ENCODE measurements at regions not wholly inside any gene's neighbourhood (a gene's known extent, or its start where the extent isn't known, plus 50 kb on each side); places are given as distances from the start of the nearest gene placed in this dataset.

GRCh38 chr2:220293966-220294365 lies 666.5 kb downstream of the SLC4A3 start:
- H3K9me3 ChIP-seq (ENCODE audit: low read depth): no peaks in the 10 kb centered on the region
- H3K27me3 ChIP-seq: no peaks in the 10 kb centered on the region
- DNase-seq (ENCODE audit: low read depth in 1 of 2, low spot score in 1 of 2): no peak
- H3K36me3 ChIP-seq: no peaks in the 10 kb centered on the region
- no peak overlapping the region for H3K4me3 ChIP-seq
- TF ChIP-seq, protein P1, sequence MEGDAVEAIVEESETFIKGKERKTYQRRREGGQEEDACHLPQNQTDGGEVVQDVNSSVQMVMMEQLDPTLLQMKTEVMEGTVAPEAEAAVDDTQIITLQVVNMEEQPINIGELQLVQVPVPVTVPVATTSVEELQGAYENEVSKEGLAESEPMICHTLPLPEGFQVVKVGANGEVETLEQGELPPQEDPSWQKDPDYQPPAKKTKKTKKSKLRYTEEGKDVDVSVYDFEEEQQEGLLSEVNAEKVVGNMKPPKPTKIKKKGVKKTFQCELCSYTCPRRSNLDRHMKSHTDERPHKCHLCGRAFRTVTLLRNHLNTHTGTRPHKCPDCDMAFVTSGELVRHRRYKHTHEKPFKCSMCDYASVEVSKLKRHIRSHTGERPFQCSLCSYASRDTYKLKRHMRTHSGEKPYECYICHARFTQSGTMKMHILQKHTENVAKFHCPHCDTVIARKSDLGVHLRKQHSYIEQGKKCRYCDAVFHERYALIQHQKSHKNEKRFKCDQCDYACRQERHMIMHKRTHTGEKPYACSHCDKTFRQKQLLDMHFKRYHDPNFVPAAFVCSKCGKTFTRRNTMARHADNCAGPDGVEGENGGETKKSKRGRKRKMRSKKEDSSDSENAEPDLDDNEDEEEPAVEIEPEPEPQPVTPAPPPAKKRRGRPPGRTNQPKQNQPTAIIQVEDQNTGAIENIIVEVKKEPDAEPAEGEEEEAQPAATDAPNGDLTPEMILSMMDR (IDR thresholded peaks at IDR 0.05; ENCODE audit: low read depth, low read length): no peak
- no peaks in the 10 kb centered on the region for H3K4me1 ChIP-seq (ENCODE audit: low read depth)
- H3K27ac ChIP-seq: no peak overlapping the region

DNA sequence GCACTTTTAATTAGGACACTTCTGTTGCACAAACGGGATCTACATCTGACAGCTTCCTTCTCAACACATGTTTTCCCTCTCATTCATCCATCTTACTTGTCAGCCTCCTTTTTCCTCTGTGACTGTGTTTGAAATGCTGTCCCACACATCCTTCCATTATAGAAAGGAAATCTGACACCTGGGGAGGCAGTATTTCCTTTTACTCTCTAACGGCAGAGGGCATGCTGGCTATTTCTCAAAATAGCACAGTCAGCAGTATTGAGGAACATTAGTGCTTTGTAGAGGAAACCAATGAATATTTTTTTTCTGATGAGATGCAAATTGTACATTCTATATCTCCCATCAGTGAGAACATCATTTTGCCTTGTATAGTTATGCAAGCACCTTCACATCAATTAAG lies 668.7 kb downstream of the SLC4A3 start:
- Histone ChIP-seq H3K27ac (no peak overlapping the region), H3K4me3 (no peak overlapping the region), H3K9me3 (ENCODE audit: low read depth) (no peaks in the 10 kb centered on the region), H3K27me3 (no peaks in the 10 kb centered on the region), H3K4me1 (ENCODE audit: low read depth) (no peaks in the 10 kb centered on the region), H3K36me3 (no peaks in the 10 kb centered on the region)
- TF ChIP-seq, protein P1 (IDR thresholded peaks at IDR 0.05; ENCODE audit: low read depth, low read length): no peak
- DNase-seq (ENCODE audit: low read depth in 1 of 2, low spot score in 1 of 2): peak in 1 of 2 donors; percentile 59

DNA sequence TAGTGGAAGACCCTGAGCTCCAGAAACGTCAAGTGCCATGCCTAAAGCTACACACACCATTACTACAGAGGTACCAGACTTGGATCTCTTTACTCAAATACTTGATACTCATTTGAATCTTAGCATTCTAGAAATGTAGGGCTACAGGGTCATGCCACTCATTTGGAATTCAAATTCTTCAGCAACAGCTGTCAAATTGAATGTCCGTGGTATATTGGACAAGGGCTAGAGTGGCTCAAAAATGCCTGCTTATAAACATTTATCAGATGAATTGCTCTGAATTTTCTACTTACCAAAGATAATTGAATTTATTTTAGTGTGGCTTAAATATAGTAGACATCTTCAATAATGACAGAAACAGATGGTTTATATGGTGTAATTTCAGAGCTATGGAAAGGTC lies 669.7 kb downstream of the SLC4A3 start:
- TF ChIP-seq, protein P1 (IDR thresholded peaks at IDR 0.05; ENCODE audit: low read depth, low read length): no peak
- Histone ChIP-seq H3K9me3 (ENCODE audit: low read depth) (no peaks in the 10 kb centered on the region), H3K4me1 (ENCODE audit: low read depth) (no peaks in the 10 kb centered on the region), H3K36me3 (no peaks in the 10 kb centered on the region), H3K27ac (no peak overlapping the region), H3K27me3 (no peaks in the 10 kb centered on the region), H3K4me3 (no peak overlapping the region)
- DNase-seq (ENCODE audit: low read depth in 1 of 2, low spot score in 1 of 2): no peak

DNA sequence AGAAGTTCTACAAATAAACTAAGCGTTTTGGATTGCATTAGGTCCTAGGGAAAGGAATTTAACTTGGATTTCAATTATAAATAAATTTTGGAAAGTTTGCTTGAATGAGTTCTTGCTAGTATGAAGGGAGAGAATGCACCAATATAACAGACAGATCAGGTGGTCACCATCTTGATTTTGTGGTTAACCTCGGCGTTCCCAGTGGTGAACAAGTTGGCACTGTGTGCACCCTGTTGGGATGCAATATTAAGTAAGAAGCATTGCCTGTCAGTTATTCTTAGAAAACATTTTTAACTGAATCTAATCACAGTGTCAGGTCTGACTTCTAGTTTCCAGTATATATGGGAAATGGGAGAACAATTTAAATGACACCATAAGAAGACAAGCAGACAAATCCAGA lies 673.4 kb downstream of the SLC4A3 start:
- Histone ChIP-seq H3K27me3 (no peaks in the 10 kb centered on the region), H3K4me1 (ENCODE audit: low read depth) (peaks cover 3% of the 10 kb centered on the region), H3K4me3 (no peak overlapping the region), H3K36me3 (no peaks in the 10 kb centered on the region), H3K9me3 (ENCODE audit: low read depth) (no peaks in the 10 kb centered on the region), H3K27ac (no peak overlapping the region)
- TF ChIP-seq, protein P1 (IDR thresholded peaks at IDR 0.05; ENCODE audit: low read depth, low read length): no peak
- no peak for DNase-seq (ENCODE audit: low read depth in 1 of 2, low spot score in 1 of 2)

DNA sequence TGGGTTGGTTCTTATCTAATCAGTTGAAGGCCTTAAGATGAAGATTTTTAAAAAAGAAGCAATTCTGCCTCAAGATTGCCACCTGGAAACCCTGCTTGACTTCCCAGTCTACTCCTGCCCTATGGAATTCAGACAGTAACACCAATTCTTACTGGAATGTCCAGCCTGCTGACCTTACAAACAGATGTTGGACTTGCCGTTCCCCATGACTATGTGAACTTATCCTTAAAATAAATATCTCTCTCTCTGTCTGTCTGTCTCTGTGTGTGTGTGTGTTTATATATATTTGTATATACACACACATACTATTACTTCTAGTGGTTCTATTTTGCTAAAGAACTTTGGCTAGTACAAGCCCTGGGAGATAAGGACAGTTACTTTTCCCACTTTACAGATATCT lies 675.3 kb downstream of the SLC4A3 start:
- H3K4me3 ChIP-seq: no peak overlapping the region
- no peaks in the 10 kb centered on the region for H3K27me3 ChIP-seq
- TF ChIP-seq, protein P1 (IDR thresholded peaks at IDR 0.05; ENCODE audit: low read depth, low read length): no peak
- peaks cover 3% of the 10 kb centered on the region for H3K4me1 ChIP-seq (ENCODE audit: low read depth)
- no peaks in the 10 kb centered on the region for H3K9me3 ChIP-seq (ENCODE audit: low read depth)
- no peak for DNase-seq (ENCODE audit: low read depth in 1 of 2, low spot score in 1 of 2)
- H3K27ac ChIP-seq: no peak overlapping the region
- no peaks in the 10 kb centered on the region for H3K36me3 ChIP-seq

DNA sequence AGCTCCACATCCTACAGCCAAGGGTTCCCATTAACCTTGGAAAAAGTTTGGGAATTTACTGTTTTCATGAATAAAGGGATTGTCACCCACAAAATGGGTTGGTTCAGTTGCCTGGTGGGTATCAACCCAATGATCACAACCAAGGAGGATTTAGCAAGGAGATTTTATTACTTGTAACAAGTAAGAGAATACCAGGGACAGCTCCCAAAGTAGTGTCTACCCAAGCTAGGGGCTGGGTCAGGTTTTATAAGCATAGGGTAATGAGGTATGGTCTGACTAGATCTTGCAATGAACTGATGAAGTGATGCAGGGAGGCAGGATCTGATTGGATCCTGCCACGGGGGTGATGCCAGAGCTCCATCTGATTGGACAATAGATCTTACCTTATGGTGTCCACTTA lies 681.8 kb downstream of the SLC4A3 start:
- no peaks in the 10 kb centered on the region for H3K36me3 ChIP-seq
- no peaks in the 10 kb centered on the region for H3K9me3 ChIP-seq (ENCODE audit: low read depth)
- peaks cover 3% of the 10 kb centered on the region for H3K4me1 ChIP-seq (ENCODE audit: low read depth)
- H3K27ac ChIP-seq: no peak overlapping the region
- no peaks in the 10 kb centered on the region for H3K27me3 ChIP-seq
- H3K4me3 ChIP-seq: no peak overlapping the region
- TF ChIP-seq, protein P1 (IDR thresholded peaks at IDR 0.05; ENCODE audit: low read depth, low read length): no peak
- DNase-seq (ENCODE audit: low read depth in 1 of 2, low spot score in 1 of 2): peak in 1 of 2 donors; percentile 5

All from cardiac muscle cell (in vitro differentiated cells and primary cell).